Endothelial cell (in vitro differentiated cells): ENCODE measurements at regions not wholly inside any gene's neighbourhood (a gene's known extent, or its start where the extent isn't known, plus 50 kb on each side); places are given as distances from the start of the nearest gene placed in this dataset.

Source experiments
- DNase-seq: peaks from one replicate; pipeline ENCODE4 v3.0.0; 2021; ENCODE audit warnings: low spot score
- H3K27ac Mint-ChIP-seq: one replicate; pipeline ENCODE4 v1.8.0; 2021; ENCODE audit warnings: mixed read lengths, inconsistent platforms; ENCODE audit not compliant: unreplicated experiment
- H3K27me3 Mint-ChIP-seq: one replicate; pipeline ENCODE4 v1.8.0; 2021; ENCODE audit warnings: mild to moderate bottlenecking, moderate library complexity, mixed read lengths, inconsistent platforms; ENCODE audit not compliant: unreplicated experiment
- H3K36me3 Mint-ChIP-seq: one replicate; pipeline ENCODE4 v1.8.0; 2021; ENCODE audit warnings: mild to moderate bottlenecking, low read depth, mixed read lengths, inconsistent platforms; ENCODE audit not compliant: unreplicated experiment
- H3K4me1 Mint-ChIP-seq: one replicate; pipeline ENCODE4 v1.8.0; 2021; ENCODE audit warnings: mild to moderate bottlenecking, mixed read lengths, inconsistent platforms; ENCODE audit not compliant: unreplicated experiment
- H3K4me3 Mint-ChIP-seq: one replicate; pipeline ENCODE4 v1.8.0; 2021; ENCODE audit warnings: mild to moderate bottlenecking, mixed read lengths, inconsistent platforms; ENCODE audit not compliant: unreplicated experiment
- H3K9me3 Mint-ChIP-seq: one replicate; pipeline ENCODE4 v1.8.0; 2021; ENCODE audit warnings: mixed read lengths, inconsistent platforms; ENCODE audit not compliant: unreplicated experiment
- TF ChIP-seq, protein P1 (sequence below): fragments of 200-600 bp; sonication (generic); IDR thresholded peaks from one replicate; pipeline ENCODE4 v1.5.0; 2021; ENCODE audit warnings: antibody characterized with exemption; ENCODE audit not compliant: unreplicated experiment

DNA sequence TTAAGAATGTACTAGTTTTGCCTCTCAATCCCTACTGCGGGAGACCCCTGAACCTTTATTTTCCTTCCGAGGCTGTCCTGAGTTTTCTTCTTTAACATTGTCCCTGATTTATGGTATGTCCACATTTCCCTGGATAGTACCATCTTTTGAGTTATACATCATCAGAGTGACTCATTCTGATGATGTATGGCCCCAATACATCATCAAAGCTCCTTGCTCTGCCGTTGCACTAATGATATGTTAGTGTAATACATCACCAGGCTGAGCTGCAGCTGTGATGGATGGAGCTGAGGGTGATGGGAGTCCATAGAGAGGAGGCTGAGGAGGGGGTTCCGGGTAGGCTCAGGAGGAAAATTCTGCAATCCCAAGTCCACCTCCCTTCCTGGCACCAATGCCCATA is 986.5 kb downstream of the KCNMA1 start:
- no peak overlapping the region for H3K27ac Mint-ChIP-seq
- no peaks in the 10 kb centered on the region for H3K4me1 Mint-ChIP-seq
- DNase-seq, result no peak
- TF ChIP-seq, protein P1, sequence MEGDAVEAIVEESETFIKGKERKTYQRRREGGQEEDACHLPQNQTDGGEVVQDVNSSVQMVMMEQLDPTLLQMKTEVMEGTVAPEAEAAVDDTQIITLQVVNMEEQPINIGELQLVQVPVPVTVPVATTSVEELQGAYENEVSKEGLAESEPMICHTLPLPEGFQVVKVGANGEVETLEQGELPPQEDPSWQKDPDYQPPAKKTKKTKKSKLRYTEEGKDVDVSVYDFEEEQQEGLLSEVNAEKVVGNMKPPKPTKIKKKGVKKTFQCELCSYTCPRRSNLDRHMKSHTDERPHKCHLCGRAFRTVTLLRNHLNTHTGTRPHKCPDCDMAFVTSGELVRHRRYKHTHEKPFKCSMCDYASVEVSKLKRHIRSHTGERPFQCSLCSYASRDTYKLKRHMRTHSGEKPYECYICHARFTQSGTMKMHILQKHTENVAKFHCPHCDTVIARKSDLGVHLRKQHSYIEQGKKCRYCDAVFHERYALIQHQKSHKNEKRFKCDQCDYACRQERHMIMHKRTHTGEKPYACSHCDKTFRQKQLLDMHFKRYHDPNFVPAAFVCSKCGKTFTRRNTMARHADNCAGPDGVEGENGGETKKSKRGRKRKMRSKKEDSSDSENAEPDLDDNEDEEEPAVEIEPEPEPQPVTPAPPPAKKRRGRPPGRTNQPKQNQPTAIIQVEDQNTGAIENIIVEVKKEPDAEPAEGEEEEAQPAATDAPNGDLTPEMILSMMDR, result no peak
- no peaks in the 10 kb centered on the region for H3K9me3 Mint-ChIP-seq
- H3K4me3 Mint-ChIP-seq, result no peak overlapping the region
- no peaks in the 10 kb centered on the region for H3K36me3 Mint-ChIP-seq
- H3K27me3 Mint-ChIP-seq, result no peaks in the 10 kb centered on the region

DNA sequence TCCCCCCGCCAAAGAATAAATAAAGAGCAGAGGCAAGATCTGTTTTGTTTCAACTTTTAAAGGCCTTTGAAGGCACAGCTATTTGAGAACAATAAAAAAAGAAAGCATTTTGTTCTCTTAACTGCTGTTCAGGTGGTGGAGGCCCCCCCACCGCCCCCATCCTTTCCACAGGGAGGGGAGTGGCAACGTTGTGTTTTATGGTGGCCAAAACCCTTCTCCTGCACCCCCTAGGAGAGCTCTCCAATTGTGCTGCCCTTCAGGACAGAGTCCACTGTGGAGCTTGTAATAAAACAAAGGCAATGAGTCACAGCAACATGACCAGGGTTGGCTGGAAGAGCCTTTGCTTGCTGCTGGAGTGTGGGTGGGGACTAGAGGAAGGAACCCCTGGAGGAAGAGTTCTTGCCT is 987.9 kb downstream of the KCNMA1 start:
- Mint-ChIP-seq H3K27ac (no peak overlapping the region), H3K9me3 (no peaks in the 10 kb centered on the region), H3K4me3 (no peak overlapping the region), H3K36me3 (no peaks in the 10 kb centered on the region), H3K27me3 (no peaks in the 10 kb centered on the region), H3K4me1 (no peaks in the 10 kb centered on the region)
- TF ChIP-seq, protein P1, result no peak
- no peak for DNase-seq

DNA sequence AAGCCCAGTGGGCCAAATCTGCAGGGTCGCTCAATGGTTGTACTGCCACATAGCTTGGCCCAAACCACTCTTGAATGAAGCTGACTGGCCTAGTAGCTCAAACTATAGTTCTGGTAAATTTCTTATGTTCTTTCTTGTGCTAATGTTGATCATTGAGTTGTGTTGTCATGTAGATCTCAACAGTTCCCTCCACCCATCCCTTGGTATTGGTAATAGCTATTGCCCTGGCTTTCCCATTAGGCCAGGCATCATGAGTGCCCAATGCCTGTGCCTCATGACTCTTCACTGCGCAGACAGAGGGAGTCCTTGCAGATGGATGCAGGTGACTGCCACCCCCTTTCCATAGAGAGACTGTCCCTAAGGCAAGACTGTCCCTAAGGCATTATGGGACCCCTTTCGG is 988.4 kb downstream of the KCNMA1 start:
- H3K4me1 Mint-ChIP-seq, result no peaks in the 10 kb centered on the region
- no peaks in the 10 kb centered on the region for H3K36me3 Mint-ChIP-seq
- H3K4me3 Mint-ChIP-seq, result no peak overlapping the region
- H3K9me3 Mint-ChIP-seq, result no peaks in the 10 kb centered on the region
- H3K27ac Mint-ChIP-seq, result no peak overlapping the region
- TF ChIP-seq, protein P1, result no peak
- no peaks in the 10 kb centered on the region for H3K27me3 Mint-ChIP-seq
- DNase-seq, result no peak

GRCh38 chr10:76647301-76647700 is 990.3 kb downstream of the KCNMA1 start:
- TF ChIP-seq, protein P1, result no peak
- Mint-ChIP-seq H3K36me3 (no peaks in the 10 kb centered on the region), H3K27ac (no peak overlapping the region), H3K9me3 (no peaks in the 10 kb centered on the region), H3K4me3 (no peak overlapping the region), H3K27me3 (no peaks in the 10 kb centered on the region), H3K4me1 (no peaks in the 10 kb centered on the region)
- no peak for DNase-seq

- no peak overlapping the region for H3K4me3 Mint-ChIP-seq
- no peaks in the 10 kb centered on the region for H3K4me1 Mint-ChIP-seq
- H3K36me3 Mint-ChIP-seq, result no peaks in the 10 kb centered on the region
- H3K27me3 Mint-ChIP-seq, result no peaks in the 10 kb centered on the region
- no peaks in the 10 kb centered on the region for H3K9me3 Mint-ChIP-seq
- TF ChIP-seq, protein P1, result no peak
- H3K27ac Mint-ChIP-seq, result no peak overlapping the region
- DNase-seq, result no peak
These were observed 992.3 kb downstream of the KCNMA1 start for GRCh38 chr10:76645341-76645740.
